ENCODE measurements at regions not wholly inside any gene's neighbourhood (a gene's known extent, or its start where the extent isn't known, plus 50 kb on each side); places are given as distances from the start of the nearest gene placed in this dataset.

DNA sequence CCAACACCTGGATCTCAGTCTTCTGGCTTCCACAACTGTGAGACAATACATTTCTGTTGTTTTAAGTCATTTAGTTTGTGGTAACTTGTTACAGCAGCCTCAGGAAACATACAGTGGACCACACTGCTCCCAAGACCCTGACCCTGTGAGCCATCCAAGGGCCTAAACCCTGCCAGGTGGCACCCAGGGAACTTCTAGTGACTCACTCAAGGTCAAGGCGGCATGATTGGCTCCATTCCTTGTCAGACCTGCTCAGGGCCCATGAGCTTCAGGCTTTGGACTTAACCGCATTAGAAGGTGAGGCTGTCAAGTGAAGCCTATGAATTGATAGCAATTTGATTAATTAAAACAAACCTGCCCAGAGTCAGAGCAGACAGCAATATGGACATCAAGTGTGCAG, 165.7 kb upstream of the MAMLD1 start:
- no peaks in the 10 kb centered on the region for H3K36me3 Mint-ChIP-seq (ENCODE audit: unreplicated experiment)
- H3K27me3 Mint-ChIP-seq (ENCODE audit: unreplicated experiment): no peaks in the 10 kb centered on the region
- H3K4me3 Mint-ChIP-seq (ENCODE audit: unreplicated experiment): no peak overlapping the region
- peaks cover 5% of the 10 kb centered on the region for H3K9me3 Mint-ChIP-seq (ENCODE audit: unreplicated experiment)
- TF ChIP-seq, protein P1, sequence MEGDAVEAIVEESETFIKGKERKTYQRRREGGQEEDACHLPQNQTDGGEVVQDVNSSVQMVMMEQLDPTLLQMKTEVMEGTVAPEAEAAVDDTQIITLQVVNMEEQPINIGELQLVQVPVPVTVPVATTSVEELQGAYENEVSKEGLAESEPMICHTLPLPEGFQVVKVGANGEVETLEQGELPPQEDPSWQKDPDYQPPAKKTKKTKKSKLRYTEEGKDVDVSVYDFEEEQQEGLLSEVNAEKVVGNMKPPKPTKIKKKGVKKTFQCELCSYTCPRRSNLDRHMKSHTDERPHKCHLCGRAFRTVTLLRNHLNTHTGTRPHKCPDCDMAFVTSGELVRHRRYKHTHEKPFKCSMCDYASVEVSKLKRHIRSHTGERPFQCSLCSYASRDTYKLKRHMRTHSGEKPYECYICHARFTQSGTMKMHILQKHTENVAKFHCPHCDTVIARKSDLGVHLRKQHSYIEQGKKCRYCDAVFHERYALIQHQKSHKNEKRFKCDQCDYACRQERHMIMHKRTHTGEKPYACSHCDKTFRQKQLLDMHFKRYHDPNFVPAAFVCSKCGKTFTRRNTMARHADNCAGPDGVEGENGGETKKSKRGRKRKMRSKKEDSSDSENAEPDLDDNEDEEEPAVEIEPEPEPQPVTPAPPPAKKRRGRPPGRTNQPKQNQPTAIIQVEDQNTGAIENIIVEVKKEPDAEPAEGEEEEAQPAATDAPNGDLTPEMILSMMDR (IDR thresholded peaks at IDR 0.05): no peak
- DNase-seq (ENCODE audit: extremely low spot score, unreplicated experiment): no peak
- peaks cover 32% of the 10 kb centered on the region for H3K4me1 Mint-ChIP-seq (ENCODE audit: unreplicated experiment)
- no peak overlapping the region for H3K27ac Mint-ChIP-seq (ENCODE audit: unreplicated experiment)

DNA sequence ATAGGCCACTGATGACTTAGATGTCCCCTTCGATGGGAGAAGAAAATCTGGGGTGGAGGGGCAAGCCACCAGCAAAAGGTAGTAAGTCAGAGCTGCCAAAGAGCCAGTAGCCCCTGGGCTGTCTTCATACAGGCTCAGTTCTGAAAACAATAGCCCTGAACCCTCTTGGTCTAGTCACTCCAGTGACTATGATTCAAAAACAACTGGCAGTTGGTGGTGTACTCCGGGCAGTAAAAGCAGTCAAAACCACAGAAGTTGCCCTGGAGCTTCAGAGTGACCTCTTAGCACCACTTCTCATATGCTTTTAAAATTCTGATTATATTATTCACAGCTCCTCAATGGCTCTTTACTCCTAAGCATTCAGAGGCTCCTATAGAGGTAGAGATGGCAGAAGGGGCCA, 164.3 kb upstream of the MAMLD1 start:
- H3K27me3 Mint-ChIP-seq (ENCODE audit: unreplicated experiment): no peaks in the 10 kb centered on the region
- peaks cover 5% of the 10 kb centered on the region for H3K9me3 Mint-ChIP-seq (ENCODE audit: unreplicated experiment)
- DNase-seq (ENCODE audit: extremely low spot score, unreplicated experiment): no peak

DNA sequence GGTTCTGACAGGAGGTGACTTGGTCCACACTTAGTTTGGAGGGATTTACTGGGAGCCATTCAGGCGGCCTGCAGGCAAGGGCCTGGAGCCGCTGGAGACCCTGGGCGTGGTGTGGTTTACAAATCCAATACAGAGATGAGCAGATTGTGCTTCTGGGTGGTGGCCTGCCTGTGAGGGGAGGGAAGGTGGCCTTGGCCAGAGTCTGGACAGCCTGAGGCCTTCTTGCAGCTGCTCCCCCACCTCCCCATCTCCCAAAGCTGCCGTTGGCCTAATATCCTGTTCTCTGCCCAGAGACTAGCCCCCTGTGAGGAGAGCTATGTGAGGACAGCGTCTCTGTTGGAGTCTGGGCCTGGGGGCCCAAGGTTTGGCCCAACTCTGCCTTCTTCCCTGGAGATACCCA, 163.9 kb upstream of the MAMLD1 start:
- H3K36me3 Mint-ChIP-seq (ENCODE audit: unreplicated experiment): no peaks in the 10 kb centered on the region
- peaks cover 5% of the 10 kb centered on the region for H3K9me3 Mint-ChIP-seq (ENCODE audit: unreplicated experiment)
- H3K4me1 Mint-ChIP-seq (ENCODE audit: unreplicated experiment): peaks cover 36% of the 10 kb centered on the region
- no peaks in the 10 kb centered on the region for H3K27me3 Mint-ChIP-seq (ENCODE audit: unreplicated experiment)
- peak; percentile 71 for DNase-seq (ENCODE audit: extremely low spot score, unreplicated experiment)
- peak overlapping the region; percentile 62 for H3K27ac Mint-ChIP-seq (ENCODE audit: unreplicated experiment)
- TF ChIP-seq, protein P1 (IDR thresholded peaks at IDR 0.05): no peak
- H3K4me3 Mint-ChIP-seq (ENCODE audit: unreplicated experiment): no peak overlapping the region

More for the DNA sequence above, 164.3 kb upstream of the MAMLD1 start:
- Mint-ChIP-seq H3K4me3 (ENCODE audit: unreplicated experiment) (no peak overlapping the region), H3K4me1 (ENCODE audit: unreplicated experiment) (peaks cover 36% of the 10 kb centered on the region), H3K36me3 (ENCODE audit: unreplicated experiment) (no peaks in the 10 kb centered on the region), H3K27ac (ENCODE audit: unreplicated experiment) (peak overlapping the region; percentile 62)
- TF ChIP-seq, protein P1 (IDR thresholded peaks at IDR 0.05): no peak

DNA sequence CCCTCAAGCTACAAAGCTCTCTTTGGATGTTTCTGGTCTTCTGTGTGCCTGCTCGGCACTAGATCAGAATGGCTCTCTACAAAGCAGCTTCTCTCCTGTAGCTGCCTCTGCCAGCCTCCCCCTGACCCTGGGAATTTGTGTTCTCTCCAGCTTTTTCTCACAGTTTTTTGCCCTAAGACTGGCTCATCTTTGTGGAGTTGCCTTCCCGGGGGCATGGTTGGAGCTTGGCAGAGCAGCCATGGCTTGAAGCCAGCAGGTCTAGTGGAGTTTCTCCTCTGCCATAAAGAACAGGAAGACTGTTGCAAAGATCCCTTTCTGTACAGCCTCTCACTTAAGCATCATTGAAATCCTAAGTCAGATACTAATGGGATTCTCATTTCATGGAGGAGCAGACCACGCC, 163.3 kb upstream of the MAMLD1 start:
- Mint-ChIP-seq H3K27ac (ENCODE audit: unreplicated experiment) (peak overlapping the region; percentile 83), H3K27me3 (ENCODE audit: unreplicated experiment) (no peaks in the 10 kb centered on the region), H3K4me3 (ENCODE audit: unreplicated experiment) (no peak overlapping the region), H3K9me3 (ENCODE audit: unreplicated experiment) (peaks cover 5% of the 10 kb centered on the region), H3K4me1 (ENCODE audit: unreplicated experiment) (peaks cover 36% of the 10 kb centered on the region), H3K36me3 (ENCODE audit: unreplicated experiment) (no peaks in the 10 kb centered on the region)
- DNase-seq (ENCODE audit: extremely low spot score, unreplicated experiment): peak; percentile 46
- TF ChIP-seq, protein P1 (IDR thresholded peaks at IDR 0.05): no peak

DNA sequence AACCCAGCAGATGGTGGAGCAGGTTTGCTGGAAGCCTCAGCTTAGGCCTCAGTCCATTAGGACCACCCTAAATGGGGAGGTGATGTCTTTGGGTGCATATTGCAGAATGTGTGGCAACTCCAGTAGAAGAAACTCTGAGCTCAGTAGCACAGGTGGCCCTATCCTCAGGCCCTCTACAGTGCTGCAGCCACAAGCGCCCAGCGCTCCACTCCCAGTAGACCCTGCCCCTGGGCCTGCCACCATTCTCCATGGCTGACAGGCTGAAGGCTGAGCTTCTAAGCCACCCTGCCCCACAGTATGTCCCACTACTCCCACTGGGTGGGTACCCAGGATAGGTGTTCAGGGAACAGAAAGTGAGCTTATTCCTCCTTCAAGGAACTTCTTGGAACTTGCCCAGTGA, 162.8 kb upstream of the MAMLD1 start:
- peaks cover 5% of the 10 kb centered on the region for H3K9me3 Mint-ChIP-seq (ENCODE audit: unreplicated experiment)
- peak overlapping the region; percentile 83 for H3K27ac Mint-ChIP-seq (ENCODE audit: unreplicated experiment)
- H3K4me1 Mint-ChIP-seq (ENCODE audit: unreplicated experiment): peaks cover 40% of the 10 kb centered on the region

More for the DNA sequence above, 162.8 kb upstream of the MAMLD1 start:
- peak; percentile 76 for DNase-seq (ENCODE audit: extremely low spot score, unreplicated experiment)
- H3K36me3 Mint-ChIP-seq (ENCODE audit: unreplicated experiment): no peaks in the 10 kb centered on the region
- no peaks in the 10 kb centered on the region for H3K27me3 Mint-ChIP-seq (ENCODE audit: unreplicated experiment)
- TF ChIP-seq, protein P1 (IDR thresholded peaks at IDR 0.05): no peak
- H3K4me3 Mint-ChIP-seq (ENCODE audit: unreplicated experiment): no peak overlapping the region
